ENCODE measurements at regions not wholly inside any gene's neighbourhood (a gene's known extent, or its start where the extent isn't known, plus 50 kb on each side); places are given as distances from the start of the nearest gene placed in this dataset.
"Not testable (repeated sequence)": the region's sequence is repeated elsewhere in the genome, so short reads cannot be mapped to it uniquely, and the experiment has no call there.

DNA sequence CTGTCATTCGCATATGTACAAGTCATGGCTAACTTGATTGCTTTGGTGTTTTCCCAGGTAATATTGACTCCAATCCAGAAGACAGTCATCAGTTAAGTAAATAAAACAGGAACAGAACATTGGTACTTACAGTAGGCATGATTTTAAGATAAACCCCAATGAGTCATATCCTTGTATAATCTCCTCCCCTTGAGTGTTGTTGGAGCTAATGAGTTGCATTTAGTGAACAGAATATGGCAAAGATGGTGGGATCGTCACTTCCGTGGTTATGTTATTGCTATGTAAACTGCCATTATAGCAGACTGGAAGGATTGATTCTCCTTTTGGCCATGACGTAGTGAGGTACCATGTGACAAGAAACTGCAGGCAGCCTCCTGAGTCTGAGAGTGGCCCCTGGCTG is 102.2 kb downstream of the TMX1 start:
- no peak for DNase-seq (ENCODE audit: low spot score)

- no peak for DNase-seq (ENCODE audit: low spot score)
These were observed 112.0 kb downstream of the TMX1 start for GRCh38 chr14:51351997-51352396.

GRCh38 chr14:51353901-51354300 is 113.9 kb downstream of the TMX1 start:
- DNase-seq (ENCODE audit: low spot score) = no peak

DNA sequence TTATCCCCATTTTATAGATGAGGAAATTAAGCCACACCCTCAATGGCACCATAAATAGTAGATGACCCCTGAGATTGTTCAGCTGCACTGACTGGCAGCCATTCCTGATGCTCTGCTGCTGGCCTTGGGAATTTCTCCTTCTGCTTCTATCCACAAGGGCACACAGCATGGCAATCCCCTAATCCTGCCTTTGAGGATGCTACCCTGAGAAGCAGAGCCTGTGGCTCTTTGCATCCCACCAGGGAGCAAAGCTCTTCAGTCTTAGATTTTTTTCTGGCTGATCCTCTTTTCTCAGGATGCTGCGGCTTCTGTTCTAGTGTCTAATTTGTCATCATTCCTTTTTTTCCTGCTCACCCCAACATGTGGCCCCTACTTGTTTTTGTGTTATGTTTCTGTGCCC is 114.8 kb downstream of the TMX1 start:
- DNase-seq (ENCODE audit: low spot score) = no peak

DNA sequence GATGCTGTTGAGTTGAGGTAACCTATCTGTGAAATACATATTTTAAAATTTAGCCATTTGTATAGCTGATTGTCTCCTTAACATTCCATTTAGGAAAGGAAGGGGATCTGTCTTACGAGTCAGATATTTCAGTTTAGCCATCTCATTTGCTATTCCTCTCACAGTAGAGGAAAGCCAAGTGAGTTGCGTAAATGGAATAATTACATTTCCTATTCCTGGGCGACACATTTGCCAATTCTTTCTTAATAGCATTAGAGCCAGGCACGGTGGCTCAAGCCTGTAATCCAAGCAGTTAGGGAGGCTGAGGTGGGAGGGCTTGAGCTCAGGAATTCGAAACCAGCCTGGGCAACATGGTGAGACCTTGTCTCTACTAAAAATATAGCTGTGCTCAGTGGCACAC is 116.3 kb downstream of the TMX1 start:
- no peak for DNase-seq (ENCODE audit: low spot score)

GRCh38 chr14:51357250-51357649 is 117.2 kb downstream of the TMX1 start:
- DNase-seq (ENCODE audit: low spot score) = no peak

GRCh38 chr14:51360592-51360991 is 120.5 kb downstream of the TMX1 start:
- no peak for DNase-seq (ENCODE audit: low spot score)

- no peak for DNase-seq (ENCODE audit: low spot score)
These were observed 125.4 kb downstream of the TMX1 start for GRCh38 chr14:51365241-51365965.

GRCh38 chr14:51366460-51366859 is 126.4 kb downstream of the TMX1 start:
- not testable (repeated sequence) for DNase-seq (ENCODE audit: low spot score)

DNA sequence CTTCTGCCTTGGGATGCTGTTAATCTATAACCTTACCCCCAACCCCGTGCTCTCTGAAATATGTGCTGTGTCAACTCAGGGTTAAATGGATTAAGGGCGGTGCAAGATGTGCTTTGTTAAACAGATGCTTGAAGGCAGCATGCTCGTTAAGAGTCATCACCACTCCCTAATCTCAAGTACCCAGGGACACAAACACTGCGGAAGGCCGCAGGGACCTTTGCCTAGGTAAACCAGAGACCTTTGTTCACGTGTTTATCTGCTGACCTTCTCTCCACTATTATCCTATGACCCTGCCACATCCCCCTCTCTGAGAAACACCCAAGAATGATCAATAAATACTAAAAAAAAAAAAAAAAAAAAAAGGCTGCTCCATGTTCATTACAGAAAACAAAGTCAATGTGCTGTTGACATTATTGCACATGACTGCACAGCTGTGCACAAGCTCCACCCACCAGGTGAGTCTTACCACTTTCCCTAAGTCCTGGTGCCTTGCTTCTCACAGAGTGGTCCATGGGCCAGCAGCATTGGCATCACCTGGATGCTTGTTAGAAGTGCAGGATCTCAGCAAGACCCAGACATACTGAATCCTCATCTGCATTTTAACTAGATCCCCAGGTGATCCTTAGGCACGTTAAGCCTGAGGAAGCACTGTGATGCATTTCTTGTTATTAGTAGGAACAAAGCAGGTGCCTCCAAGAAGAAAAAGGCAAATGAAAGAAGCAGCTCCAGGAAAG is 127.0 kb downstream of the TMX1 start:
- DNase-seq (ENCODE audit: low spot score) = not testable (repeated sequence)

DNA sequence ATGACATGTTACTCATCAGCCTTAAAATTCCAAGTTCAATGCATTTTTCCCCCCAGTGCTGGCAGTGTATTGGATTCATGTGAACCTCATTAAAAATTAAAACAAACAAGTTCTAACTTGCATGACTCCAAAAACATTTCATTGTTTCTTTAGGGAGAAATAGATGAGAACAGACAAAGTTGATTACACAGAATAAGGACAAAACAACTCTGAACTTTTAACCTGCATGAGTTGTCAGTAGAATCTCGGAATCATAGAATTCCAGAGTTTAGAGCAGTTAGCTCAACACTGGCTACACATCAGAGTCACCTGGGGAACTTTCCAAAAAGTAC is 127.5 kb downstream of the TMX1 start:
- no peak for DNase-seq (ENCODE audit: low spot score)

DNA sequence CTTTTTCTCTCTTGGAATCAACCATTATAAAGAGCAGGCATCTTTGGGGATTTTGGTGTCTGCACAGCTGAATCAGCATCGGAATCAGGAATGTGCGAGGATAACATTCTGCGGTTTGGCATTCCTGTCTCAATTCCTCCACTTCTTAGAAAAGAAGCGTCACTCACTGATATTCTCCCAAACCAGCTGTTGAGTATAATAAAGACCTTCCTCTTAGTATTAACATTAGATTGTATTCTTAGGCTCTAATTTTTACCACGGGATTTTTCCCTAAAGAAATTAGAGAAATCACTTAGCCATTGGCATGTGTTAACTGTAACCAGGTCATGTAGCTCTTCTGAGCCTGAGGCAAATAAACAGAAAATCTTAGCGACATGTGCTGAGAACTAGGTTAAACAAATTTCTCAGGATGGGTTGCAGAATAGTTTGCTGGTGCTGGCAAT is 128.7 kb downstream of the TMX1 start:
- no peak for DNase-seq (ENCODE audit: low spot score)

GRCh38 chr14:51369814-51370213 is 129.8 kb downstream of the TMX1 start:
- no peak for DNase-seq (ENCODE audit: low spot score)

DNA sequence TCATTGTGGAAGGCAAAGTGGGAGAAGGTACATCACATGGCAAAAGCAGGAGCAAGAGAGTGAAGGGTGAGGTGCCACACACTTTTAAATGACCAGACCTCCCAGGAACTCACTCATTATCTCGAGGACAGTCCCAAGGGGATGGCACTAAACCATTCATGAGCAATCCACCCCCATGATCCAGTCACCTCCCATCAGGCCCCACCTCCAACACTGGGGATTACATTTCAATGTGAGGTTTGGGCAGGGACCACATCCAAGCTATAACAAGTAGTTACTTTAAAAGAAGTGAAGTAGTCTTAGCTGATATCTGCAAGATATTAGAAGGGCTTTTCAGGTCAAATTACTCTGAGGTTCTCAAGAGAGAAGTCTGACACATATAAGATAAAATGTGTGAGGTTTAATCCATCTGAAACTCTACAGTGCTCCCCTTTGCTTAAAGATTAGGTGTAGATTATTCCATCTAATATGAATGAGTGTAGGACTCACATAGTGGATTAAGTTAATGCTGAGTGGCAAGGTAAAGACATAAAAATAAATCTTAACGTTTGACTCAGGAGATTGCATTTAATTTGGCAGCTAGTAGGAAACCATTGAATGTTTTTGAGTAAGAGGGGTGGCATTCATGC is 130.8 kb downstream of the TMX1 start:
- DNase-seq (ENCODE audit: low spot score) = no peak

DNA sequence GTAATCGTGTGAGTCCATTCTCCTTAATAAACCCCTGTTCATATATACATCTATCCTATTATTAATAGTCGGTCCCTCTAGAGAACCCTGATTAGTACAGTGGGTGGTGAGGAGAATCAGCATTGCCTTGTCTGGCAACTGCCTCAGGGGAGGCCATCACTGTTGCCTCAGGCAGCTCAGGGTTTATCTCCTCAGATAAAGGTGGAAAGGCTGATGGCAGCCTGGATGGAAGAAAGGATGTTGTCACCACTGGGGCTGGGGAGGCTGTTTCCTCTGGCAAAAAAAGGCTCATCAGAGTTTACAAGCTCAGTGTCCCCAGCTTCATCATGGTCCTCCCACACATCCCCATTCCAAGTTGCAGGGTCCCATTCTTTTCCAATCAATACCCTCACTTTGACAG is 137.1 kb downstream of the TMX1 start:
- DNase-seq (ENCODE audit: low spot score) = not testable (repeated sequence)

DNA sequence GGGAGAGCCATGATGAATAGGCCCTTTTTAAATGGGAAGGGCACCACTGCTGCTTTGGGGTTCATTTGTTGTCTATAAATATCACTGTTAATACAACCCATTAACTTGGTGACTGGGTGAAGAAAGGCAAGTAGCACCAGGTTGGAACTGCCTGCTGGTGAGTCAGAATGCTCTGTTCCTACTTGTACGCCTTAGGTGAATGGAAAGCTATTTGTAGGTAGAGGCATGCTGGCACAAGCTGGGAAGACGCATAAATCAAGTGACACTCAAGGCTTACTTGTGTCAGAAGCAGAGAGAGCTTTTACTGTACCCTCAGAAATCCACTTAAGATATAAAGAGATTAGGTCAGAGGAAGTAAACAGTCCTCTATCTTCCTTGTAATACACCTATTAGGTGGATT is 142.5 kb downstream of the TMX1 start:
- DNase-seq (ENCODE audit: low spot score) = no peak

DNA sequence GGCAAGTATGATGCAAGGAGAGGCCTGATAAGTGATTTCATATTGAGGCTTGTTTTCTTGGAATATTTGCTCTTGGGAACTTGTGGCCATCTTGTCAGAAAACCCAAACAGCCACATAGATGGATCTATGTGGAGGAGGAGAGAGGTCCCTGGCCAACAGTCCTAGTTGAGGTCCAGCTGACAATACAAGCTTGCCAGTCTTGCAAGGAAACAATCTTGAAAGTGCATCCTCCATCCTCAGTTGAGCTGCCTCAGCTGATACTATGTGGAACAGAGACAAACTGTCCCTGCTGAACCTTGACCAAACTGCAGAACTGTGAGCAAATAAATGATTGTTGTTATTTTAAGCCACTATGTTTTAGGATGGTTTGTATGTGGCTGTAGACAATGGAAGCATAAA is 146.4 kb downstream of the TMX1 start:
- DNase-seq (ENCODE audit: low spot score) = no peak

- DNase-seq (ENCODE audit: low spot score) = no peak
These were observed 147.1 kb downstream of the TMX1 start for GRCh38 chr14:51386983-51387735.

DNA sequence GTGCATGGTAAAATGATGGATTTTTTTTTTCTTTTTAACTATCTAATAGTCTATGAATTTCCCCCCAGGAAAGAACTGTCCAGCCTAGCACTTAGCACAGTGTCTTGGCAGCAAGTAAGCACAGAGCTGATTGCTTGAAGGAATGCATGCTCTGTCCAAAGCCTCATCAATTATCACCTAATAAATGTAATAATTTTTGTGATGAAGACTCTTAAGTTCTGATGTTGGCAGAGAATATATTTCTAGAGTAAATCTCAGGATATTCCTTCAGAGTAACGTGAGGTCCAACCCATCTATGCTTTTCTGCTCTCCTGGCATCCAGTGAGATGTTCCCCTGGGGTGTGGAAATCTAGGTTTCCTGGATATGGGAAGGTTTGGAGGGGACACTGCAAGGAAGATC is 152.4 kb downstream of the TMX1 start:
- no peak for DNase-seq (ENCODE audit: low spot score)

DNA sequence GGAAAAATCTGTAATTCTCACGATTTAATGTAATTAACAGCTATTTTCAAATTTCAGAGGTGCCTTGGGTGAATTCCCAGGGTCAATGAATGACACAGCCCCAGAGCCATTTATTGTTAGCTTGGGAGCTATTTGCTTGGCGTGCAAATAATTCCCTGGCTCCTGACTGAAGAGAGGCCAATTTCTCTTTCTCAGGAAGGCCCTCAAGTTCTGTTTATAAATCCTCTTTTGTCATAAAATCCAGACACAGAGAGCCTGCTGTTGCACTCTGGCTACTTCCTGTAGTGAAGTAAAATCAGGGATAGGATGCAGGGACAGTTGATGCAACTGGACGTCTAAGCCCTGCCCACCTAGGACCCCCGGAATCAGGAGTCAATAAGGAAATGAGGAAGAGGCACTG is 154.3 kb downstream of the TMX1 start:
- DNase-seq (ENCODE audit: low spot score) = no peak

- no peak for DNase-seq (ENCODE audit: low spot score)
These were observed 154.8 kb downstream of the TMX1 start for GRCh38 chr14:51394804-51395203.

- DNase-seq (ENCODE audit: low spot score) = no peak
These were observed 155.4 kb downstream of the TMX1 start for GRCh38 chr14:51395361-51395849.
